Vagina (tissue), 2 donors: ENCODE measurements at regions not wholly inside any gene's neighbourhood (a gene's known extent, or its start where the extent isn't known, plus 50 kb on each side); places are given as distances from the start of the nearest gene placed in this dataset.

ENCODE experiments used
- CTCF ChIP-seq, 3 experiments: fragments of 450-650 bp in 2 of 3; fragments of 200-600 bp in 1 of 3; sonication (generic) in 1 of 3; IDR thresholded peaks; one replicate each; pipeline ENCODE4 v1.5.1; 2017 to 2019; ENCODE audit warnings: antibody characterized with exemption in 3 of 3, mild to moderate bottlenecking in 2 of 3, moderate library complexity in 2 of 3
- POLR2AphosphoS5 ChIP-seq, 2 donors: sonication (generic); formaldehyde crosslinking; IDR thresholded peaks; one replicate each; pipeline ENCODE4 v1.9.0; 2017; ENCODE audit warnings: antibody characterized with exemption in 2 of 2, mild to moderate bottlenecking in 2 of 2, low read depth in 1 of 2; ENCODE audit not compliant: insufficient read depth in 1 of 2

GRCh38 chr2:122531290-122532071 lies 776.0 kb downstream of the TSN start:
- TF ChIP-seq POLR2AphosphoS5 (IDR thresholded peaks at IDR 0.05; ENCODE audit: insufficient read depth in 1 of 2, low read depth in 1 of 2) (no peak), CTCF (IDR thresholded peaks at IDR 0.05) (no peak)
